ENCODE measurements at regions not wholly inside any gene's neighbourhood (a gene's known extent, or its start where the extent isn't known, plus 50 kb on each side); places are given as distances from the start of the nearest gene placed in this dataset.
A peak's percentile ranks its signal among the peaks of the same experiment; 100 is the strongest.

GRCh38 chr2:134020608-134021007, 233.3 kb upstream of the MGAT5 start:
- no peak for FAIRE-seq
- Histone ChIP-seq H3K4me1 (ENCODE audit: control insufficient read depth in 3 of 3, insufficient read depth in 2 of 3, low read depth in 1 of 3, low read length in 2 of 3) (no peaks in the 10 kb centered on the region), H3K36me3 (ENCODE audit: control insufficient read depth in 3 of 3, insufficient read depth in 2 of 3, low read depth in 1 of 3, low read length in 3 of 3) (no peaks in the 10 kb centered on the region), H3K4me3 (ENCODE audit: low read depth in 1 of 3, low read length in 3 of 3) (no peak overlapping the region), H3K27ac (ENCODE audit: low read depth in 1 of 3, low read length in 2 of 3) (no peak overlapping the region), H3K27me3 (ENCODE audit: control insufficient read depth in 3 of 3, insufficient read depth in 3 of 3, low read length in 3 of 3) (no peaks in the 10 kb centered on the region), H3K9me3 (ENCODE audit: control insufficient read depth in 2 of 2, insufficient read depth in 1 of 2, low read depth in 1 of 2, low read length in 1 of 2) (no peaks in the 10 kb centered on the region)
- DNase-seq, result peak in 1 of 2 donors; percentile 24
- WGBS, 3 donors, result 53 to 85% (median 67%) methylated on average over 3 of the region's 3 CpGs

- FAIRE-seq (no peak), DNase-seq (no peak)
- Histone ChIP-seq H3K9me3 (ENCODE audit: control insufficient read depth in 2 of 2, insufficient read depth in 1 of 2, low read depth in 1 of 2, low read length in 1 of 2) (no peaks in the 10 kb centered on the region), H3K4me1 (ENCODE audit: control insufficient read depth in 3 of 3, insufficient read depth in 2 of 3, low read depth in 1 of 3, low read length in 2 of 3) (no peaks in the 10 kb centered on the region), H3K27me3 (ENCODE audit: control insufficient read depth in 3 of 3, insufficient read depth in 3 of 3, low read length in 3 of 3) (peaks cover 0 to under 1% (median 0%) of the 10 kb centered on the region in 3 donors), H3K36me3 (ENCODE audit: control insufficient read depth in 3 of 3, insufficient read depth in 2 of 3, low read depth in 1 of 3, low read length in 3 of 3) (no peaks in the 10 kb centered on the region), H3K27ac (ENCODE audit: low read depth in 1 of 3, low read length in 2 of 3) (no peak overlapping the region), H3K4me3 (ENCODE audit: low read depth in 1 of 3, low read length in 3 of 3) (no peak overlapping the region)
- WGBS, 3 donors, result 86 to 95% (median 91%) methylated on average over 5 of the region's 5 CpGs
Measured at GRCh38 chr2:134021830-134022524, 231.9 kb upstream of the MGAT5 start.

GRCh38 chr2:134023854-134024253, 230.0 kb upstream of the MGAT5 start:
- H3K27ac ChIP-seq (ENCODE audit: low read depth in 1 of 3, low read length in 2 of 3), result no peak overlapping the region
- 83 to 89% (median 87%) methylated on average over 5 of the region's 5 CpGs for WGBS, 3 donors

GRCh38 chr2:134027980-134028379, 225.9 kb upstream of the MGAT5 start:
- no peaks in the 10 kb centered on the region for H3K9me3 ChIP-seq (ENCODE audit: control insufficient read depth in 2 of 2, insufficient read depth in 1 of 2, low read depth in 1 of 2, low read length in 1 of 2)
- no peak overlapping the region for H3K27ac ChIP-seq (ENCODE audit: low read depth in 1 of 3, low read length in 2 of 3)
- H3K27me3 ChIP-seq (ENCODE audit: control insufficient read depth in 3 of 3, insufficient read depth in 3 of 3, low read length in 3 of 3), result peaks cover 0 to 15% (median 2%) of the 10 kb centered on the region in 3 donors
- FAIRE-seq (no peak), DNase-seq (peak; percentile 11 to 36)
- H3K4me3 ChIP-seq (ENCODE audit: low read depth in 1 of 3, low read length in 3 of 3), result peak overlapping the region in 2 of 3 donors; percentile 8 to 21
- H3K36me3 ChIP-seq (ENCODE audit: control insufficient read depth in 3 of 3, insufficient read depth in 2 of 3, low read depth in 1 of 3, low read length in 3 of 3), result no peaks in the 10 kb centered on the region
- 4 to 19% (median 16%) methylated on average over 20 to 21 of the region's 21 CpGs for WGBS, 3 donors
- no peaks in the 10 kb centered on the region for H3K4me1 ChIP-seq (ENCODE audit: control insufficient read depth in 3 of 3, insufficient read depth in 2 of 3, low read depth in 1 of 3, low read length in 2 of 3)

More at GRCh38 chr2:134023854-134024253, 230.0 kb upstream of the MGAT5 start:
- Histone ChIP-seq H3K27me3 (ENCODE audit: control insufficient read depth in 3 of 3, insufficient read depth in 3 of 3, low read length in 3 of 3) (peaks cover 0 to 9% (median 2%) of the 10 kb centered on the region in 3 donors), H3K9me3 (ENCODE audit: control insufficient read depth in 2 of 2, insufficient read depth in 1 of 2, low read depth in 1 of 2, low read length in 1 of 2) (no peaks in the 10 kb centered on the region), H3K36me3 (ENCODE audit: control insufficient read depth in 3 of 3, insufficient read depth in 2 of 3, low read depth in 1 of 3, low read length in 3 of 3) (no peaks in the 10 kb centered on the region), H3K4me3 (ENCODE audit: low read depth in 1 of 3, low read length in 3 of 3) (no peak overlapping the region), H3K4me1 (ENCODE audit: control insufficient read depth in 3 of 3, insufficient read depth in 2 of 3, low read depth in 1 of 3, low read length in 2 of 3) (no peaks in the 10 kb centered on the region)
- no peak for DNase-seq
- FAIRE-seq, result no peak

- peaks cover 0 to 16% (median 2%) of the 10 kb centered on the region in 3 donors for H3K27me3 ChIP-seq (ENCODE audit: control insufficient read depth in 3 of 3, insufficient read depth in 3 of 3, low read length in 3 of 3)
- H3K4me1 ChIP-seq (ENCODE audit: control insufficient read depth in 3 of 3, insufficient read depth in 2 of 3, low read depth in 1 of 3, low read length in 2 of 3), result no peaks in the 10 kb centered on the region
- 67 to 89% (median 87%) methylated on average over 6 of the region's 6 CpGs for WGBS, 3 donors
- no peaks in the 10 kb centered on the region for H3K9me3 ChIP-seq (ENCODE audit: control insufficient read depth in 2 of 2, insufficient read depth in 1 of 2, low read depth in 1 of 2, low read length in 1 of 2)
- no peak for FAIRE-seq
- no peaks in the 10 kb centered on the region for H3K36me3 ChIP-seq (ENCODE audit: control insufficient read depth in 3 of 3, insufficient read depth in 2 of 3, low read depth in 1 of 3, low read length in 3 of 3)
- no peak overlapping the region for H3K27ac ChIP-seq (ENCODE audit: low read depth in 1 of 3, low read length in 2 of 3)
- no peak overlapping the region for H3K4me3 ChIP-seq (ENCODE audit: low read depth in 1 of 3, low read length in 3 of 3)
- no peak for DNase-seq
Measured at GRCh38 chr2:134029418-134029817, 224.5 kb upstream of the MGAT5 start.

GRCh38 chr2:134031539-134031938, 222.3 kb upstream of the MGAT5 start:
- no peak for DNase-seq
- WGBS, 3 donors, result 76 to 90% (median 84%) methylated on average over 6 of the region's 6 CpGs
- Histone ChIP-seq H3K27ac (ENCODE audit: low read depth in 1 of 3, low read length in 2 of 3) (no peak overlapping the region), H3K4me1 (ENCODE audit: control insufficient read depth in 3 of 3, insufficient read depth in 2 of 3, low read depth in 1 of 3, low read length in 2 of 3) (no peaks in the 10 kb centered on the region), H3K27me3 (ENCODE audit: control insufficient read depth in 3 of 3, insufficient read depth in 3 of 3, low read length in 3 of 3) (peaks cover 0 to 16% (median 2%) of the 10 kb centered on the region in 3 donors), H3K36me3 (ENCODE audit: control insufficient read depth in 3 of 3, insufficient read depth in 2 of 3, low read depth in 1 of 3, low read length in 3 of 3) (no peaks in the 10 kb centered on the region), H3K9me3 (ENCODE audit: control insufficient read depth in 2 of 2, insufficient read depth in 1 of 2, low read depth in 1 of 2, low read length in 1 of 2) (no peaks in the 10 kb centered on the region), H3K4me3 (ENCODE audit: low read depth in 1 of 3, low read length in 3 of 3) (no peak overlapping the region)
- FAIRE-seq, result no peak

GRCh38 chr2:134035605-134036370, 218.1 kb upstream of the MGAT5 start:
- FAIRE-seq, result no peak
- 84 to 89% (median 85%) methylated on average over 5 of the region's 5 CpGs for WGBS, 3 donors
- H3K27me3 ChIP-seq (ENCODE audit: control insufficient read depth in 3 of 3, insufficient read depth in 3 of 3, low read length in 3 of 3), result peaks cover 0 to 2% (median 0%) of the 10 kb centered on the region in 3 donors

GRCh38 chr2:134039912-134040581, 213.8 kb upstream of the MGAT5 start:
- 72 to 77% (median 74%) methylated on average over 1 of the region's 1 CpG for WGBS, 3 donors
- DNase-seq, result no peak
- Histone ChIP-seq H3K27me3 (ENCODE audit: control insufficient read depth in 3 of 3, insufficient read depth in 3 of 3, low read length in 3 of 3) (no peaks in the 10 kb centered on the region), H3K4me1 (ENCODE audit: control insufficient read depth in 3 of 3, insufficient read depth in 2 of 3, low read depth in 1 of 3, low read length in 2 of 3) (no peaks in the 10 kb centered on the region), H3K4me3 (ENCODE audit: low read depth in 1 of 3, low read length in 3 of 3) (no peak overlapping the region), H3K36me3 (ENCODE audit: control insufficient read depth in 3 of 3, insufficient read depth in 2 of 3, low read depth in 1 of 3, low read length in 3 of 3) (no peaks in the 10 kb centered on the region), H3K9me3 (ENCODE audit: control insufficient read depth in 2 of 2, insufficient read depth in 1 of 2, low read depth in 1 of 2, low read length in 1 of 2) (no peaks in the 10 kb centered on the region), H3K27ac (ENCODE audit: low read depth in 1 of 3, low read length in 2 of 3) (no peak overlapping the region)
- no peak for FAIRE-seq

More at GRCh38 chr2:134035605-134036370, 218.1 kb upstream of the MGAT5 start:
- Histone ChIP-seq H3K36me3 (ENCODE audit: control insufficient read depth in 3 of 3, insufficient read depth in 2 of 3, low read depth in 1 of 3, low read length in 3 of 3) (no peaks in the 10 kb centered on the region), H3K9me3 (ENCODE audit: control insufficient read depth in 2 of 2, insufficient read depth in 1 of 2, low read depth in 1 of 2, low read length in 1 of 2) (no peaks in the 10 kb centered on the region), H3K27ac (ENCODE audit: low read depth in 1 of 3, low read length in 2 of 3) (no peak overlapping the region), H3K4me3 (ENCODE audit: low read depth in 1 of 3, low read length in 3 of 3) (no peak overlapping the region), H3K4me1 (ENCODE audit: control insufficient read depth in 3 of 3, insufficient read depth in 2 of 3, low read depth in 1 of 3, low read length in 2 of 3) (no peaks in the 10 kb centered on the region)
- no peak for DNase-seq
